HG02763 (cell line): ENCODE measurements at regions not wholly inside any gene's neighbourhood (a gene's known extent, or its start where the extent isn't known, plus 50 kb on each side); places are given as distances from the start of the nearest gene placed in this dataset.

ENCODE experiments used
- ATAC-seq: cut with Tn5 transposase; IDR thresholded peaks from one replicate; pipeline ENCODE4 v1.9.1; 2021; ENCODE audit warnings: mild to moderate bottlenecking, moderate library complexity; ENCODE audit not compliant: unreplicated experiment

DNA sequence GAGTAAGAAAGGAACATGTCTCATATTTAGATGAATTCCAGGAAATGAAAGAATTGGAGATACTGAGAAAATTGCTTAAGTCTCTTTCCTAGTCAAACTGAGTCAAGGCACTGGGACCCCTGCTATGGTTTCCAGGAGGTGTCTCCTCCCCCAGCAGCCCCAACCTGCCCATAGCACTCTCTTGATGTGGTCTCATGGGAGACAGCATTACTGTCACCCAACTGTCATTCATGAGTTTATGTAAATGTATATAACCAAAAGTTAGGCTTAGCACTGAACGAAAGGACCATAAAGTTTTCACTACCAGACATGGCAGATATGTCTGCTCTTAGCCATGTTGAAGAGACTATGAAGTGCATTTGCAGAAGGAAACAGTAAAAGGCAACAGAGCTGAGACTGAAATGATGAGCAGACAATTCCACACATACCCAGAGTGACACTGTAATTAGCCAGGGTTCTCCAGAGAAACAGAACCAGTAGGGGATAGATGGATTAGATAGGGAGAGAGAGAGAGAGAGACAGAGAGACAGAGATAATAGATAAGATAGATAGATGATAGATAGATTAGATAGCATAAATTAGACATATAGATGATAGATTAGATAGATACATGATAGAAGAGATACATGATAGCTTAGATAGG lies 328.1 kb downstream of the BRD1 start:
- no peak for ATAC-seq

DNA sequence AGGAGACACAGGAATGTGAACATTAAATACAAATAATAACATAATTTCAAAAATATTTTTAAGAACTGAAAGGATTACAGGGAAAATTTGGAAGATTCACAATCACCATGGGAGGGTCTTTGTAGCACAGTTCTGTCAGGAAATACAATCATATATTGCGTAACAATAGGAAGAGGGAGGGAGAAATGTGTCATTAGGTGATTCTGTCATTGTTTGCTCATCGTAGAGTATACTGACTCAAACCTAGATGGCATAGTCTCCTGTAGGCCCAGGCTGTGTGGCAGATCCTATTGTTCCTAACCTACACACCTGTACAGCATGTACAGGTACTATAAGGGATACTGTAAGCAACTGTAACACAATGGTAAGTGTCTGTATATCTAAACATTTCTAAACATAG lies 330.4 kb downstream of the BRD1 start:
- no peak for ATAC-seq

DNA sequence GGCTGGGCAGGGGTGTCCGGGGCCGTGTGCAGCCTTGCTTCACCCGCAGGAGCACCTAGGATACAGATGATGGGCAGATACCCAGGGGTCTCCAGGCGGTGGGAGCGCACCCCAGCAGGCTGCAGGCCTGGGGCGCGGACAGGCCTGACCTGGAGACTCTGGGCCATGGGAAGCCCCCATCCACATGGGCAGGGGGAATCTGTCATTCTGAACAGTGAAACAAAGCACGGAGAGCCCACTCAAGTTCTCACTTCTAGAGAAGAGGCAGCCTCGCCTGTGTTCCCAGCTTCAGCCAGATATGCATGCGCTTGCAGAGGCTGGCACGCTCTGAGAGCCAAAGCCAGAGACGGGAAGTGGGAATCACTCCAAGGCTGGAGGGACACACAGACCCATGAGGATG lies 333.1 kb downstream of the BRD1 start:
- no peak for ATAC-seq

DNA sequence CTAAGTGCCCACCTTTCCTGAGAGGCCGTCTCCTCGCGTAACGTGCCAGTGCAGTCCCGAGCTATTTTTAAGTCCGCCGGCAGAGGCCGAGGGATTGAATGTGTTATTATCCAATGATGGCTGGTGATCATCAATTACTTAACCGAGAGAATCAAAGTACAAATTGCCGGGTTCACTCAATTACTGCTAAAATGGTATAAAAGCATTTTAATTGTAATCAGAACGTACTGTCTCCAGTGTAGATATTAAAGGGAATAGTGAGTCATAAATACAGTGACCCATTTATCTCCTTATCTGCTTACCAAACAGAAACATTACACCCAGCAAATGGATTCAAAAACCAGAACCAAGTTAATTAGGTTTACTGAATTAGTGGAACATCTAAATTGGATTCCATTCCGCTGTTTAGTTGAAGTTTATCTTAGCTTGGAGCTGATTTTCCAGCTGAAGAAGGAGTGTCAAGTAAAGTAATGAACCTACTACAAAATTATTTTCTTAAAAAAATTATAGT lies 334.9 kb downstream of the BRD1 start:
- no peak for ATAC-seq

DNA sequence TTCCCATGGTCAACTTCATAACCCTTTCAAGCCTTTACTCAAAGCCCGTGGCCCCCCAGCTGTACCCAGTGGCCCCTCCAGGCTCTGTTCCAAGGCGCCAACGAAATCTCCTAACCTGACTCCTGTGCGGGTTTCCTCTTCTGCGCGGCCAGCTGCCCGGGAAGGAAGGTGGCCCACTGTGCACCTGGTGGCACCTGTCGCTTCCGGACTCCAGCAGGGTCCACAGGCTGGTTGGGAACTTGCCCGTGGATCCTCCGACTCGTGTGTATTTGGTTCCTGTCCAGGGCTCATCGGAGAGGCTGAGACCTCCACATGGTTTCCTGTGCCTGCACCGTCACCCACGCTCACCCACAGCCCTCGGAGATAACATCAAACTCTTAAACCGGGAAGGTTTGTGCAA lies 335.4 kb downstream of the BRD1 start:
- ATAC-seq: no peak

DNA sequence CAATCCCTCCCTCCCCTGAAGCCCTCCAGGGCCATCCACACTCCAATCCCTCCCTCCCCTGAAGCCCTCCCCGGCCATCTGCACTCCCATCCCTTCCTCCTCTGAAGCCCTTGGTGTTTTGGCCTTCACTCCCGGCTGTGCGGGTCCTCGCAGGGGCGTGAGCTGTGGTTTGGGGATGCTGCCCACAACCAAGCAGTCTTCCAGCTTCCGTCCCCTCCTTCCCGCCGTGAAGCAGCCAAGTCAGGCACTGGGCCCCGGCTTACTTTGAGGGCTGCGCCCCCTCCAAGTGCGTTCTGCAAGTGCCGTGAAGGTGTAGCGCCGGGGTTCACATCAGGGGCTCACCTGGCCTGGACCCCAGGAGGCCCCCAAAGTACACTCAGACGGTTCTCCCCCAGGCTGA lies 335.9 kb downstream of the BRD1 start:
- no peak for ATAC-seq

DNA sequence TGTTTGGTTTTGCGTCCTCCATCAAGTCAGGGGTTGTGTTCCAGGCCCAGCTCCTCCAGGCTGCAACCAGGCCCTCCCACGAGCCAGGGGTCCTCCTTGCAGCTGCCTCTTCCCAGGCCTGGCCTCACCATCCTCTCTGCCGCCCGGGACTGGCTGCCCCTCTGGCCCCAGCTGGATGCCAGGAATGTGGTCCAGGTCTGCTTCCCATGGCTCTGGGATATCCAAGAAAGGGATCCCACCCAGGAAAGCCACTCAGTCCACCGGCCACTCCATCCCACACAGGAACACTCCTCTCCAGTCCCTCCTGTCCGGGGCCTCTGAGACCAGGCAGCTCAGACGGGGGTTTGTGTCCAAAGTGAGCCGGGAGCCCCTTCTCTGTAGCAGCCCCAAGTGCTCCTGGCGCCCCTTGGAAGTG lies 336.4 kb downstream of the BRD1 start:
- no peak for ATAC-seq

DNA sequence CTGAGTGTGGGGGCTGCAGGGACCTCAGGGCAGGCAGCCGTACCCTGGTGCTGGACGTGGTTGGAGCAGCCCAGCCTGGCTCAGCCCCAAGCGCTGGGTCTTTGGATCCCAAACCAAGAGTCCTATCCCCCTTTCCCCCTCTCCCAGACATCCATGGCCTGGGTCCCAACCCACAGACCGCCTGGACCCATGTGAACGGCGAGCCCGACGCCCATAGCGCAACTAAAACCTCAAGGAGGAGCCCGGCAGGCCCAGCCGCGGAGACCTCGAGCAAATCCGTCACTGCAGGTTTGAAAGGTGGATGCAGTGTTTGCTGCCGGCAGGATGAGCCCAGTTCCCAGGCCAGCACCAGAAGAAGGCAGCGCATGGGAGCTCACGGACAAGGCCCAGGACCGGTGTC lies 337.0 kb downstream of the BRD1 start:
- no peak for ATAC-seq

DNA sequence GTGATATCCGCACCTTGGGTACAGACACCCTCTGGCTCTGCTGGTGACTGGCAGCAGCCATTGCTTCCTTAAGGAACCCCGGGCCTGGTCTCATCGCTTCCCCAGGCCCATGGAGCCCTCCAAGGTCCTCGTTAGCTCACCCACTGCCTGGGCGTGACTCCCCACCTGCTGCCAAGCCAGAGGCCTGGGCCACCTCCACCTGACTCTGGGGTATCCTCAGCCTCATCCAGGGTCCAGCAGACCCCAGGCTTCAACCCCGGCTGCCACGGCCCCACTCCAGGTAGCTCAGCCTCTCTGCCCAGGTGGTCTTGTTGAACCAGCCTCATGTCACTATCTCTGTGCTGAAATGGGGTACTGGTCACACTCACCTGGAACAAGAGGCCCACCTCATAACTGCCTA lies 337.9 kb downstream of the BRD1 start:
- ATAC-seq: no peak

DNA sequence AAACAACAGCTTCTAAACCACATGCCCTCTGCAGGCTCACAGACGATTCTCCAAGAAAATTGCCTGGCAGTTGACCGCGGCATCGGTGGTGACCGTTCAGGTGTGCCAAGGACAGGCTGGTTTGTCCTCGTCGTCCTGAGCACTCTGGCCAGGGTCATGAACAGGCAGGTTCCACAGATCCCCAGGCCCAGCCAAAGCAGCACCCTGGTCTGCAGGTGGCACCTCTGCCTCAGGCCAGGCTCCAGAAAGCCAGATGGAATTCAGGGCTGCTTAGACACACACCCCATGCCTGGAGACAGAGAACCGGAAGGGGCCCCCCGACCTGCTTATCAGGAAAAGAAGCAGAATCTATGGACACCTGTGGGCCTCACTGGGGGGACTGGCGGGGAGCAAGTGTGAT lies 338.7 kb downstream of the BRD1 start:
- no peak for ATAC-seq

DNA sequence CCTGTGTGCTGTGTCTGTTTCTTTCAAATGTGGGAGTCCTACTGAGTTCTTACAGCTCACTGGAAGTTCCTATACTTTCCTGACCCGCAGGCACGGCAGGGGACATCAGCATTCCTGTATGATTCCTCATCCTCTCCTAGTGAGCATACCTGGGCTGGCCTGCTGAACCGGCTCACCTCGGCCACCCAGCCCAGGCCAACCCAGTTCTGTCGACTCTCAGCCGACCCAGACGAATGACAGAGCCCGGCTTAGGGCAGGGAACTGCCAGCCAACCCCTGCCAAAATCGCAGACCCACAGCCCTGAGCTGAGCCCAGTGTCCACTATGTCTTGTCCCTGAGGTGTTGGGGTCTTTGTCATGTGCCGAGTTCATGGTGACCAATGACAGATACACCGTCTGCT lies 339.7 kb downstream of the BRD1 start:
- ATAC-seq: no peak

DNA sequence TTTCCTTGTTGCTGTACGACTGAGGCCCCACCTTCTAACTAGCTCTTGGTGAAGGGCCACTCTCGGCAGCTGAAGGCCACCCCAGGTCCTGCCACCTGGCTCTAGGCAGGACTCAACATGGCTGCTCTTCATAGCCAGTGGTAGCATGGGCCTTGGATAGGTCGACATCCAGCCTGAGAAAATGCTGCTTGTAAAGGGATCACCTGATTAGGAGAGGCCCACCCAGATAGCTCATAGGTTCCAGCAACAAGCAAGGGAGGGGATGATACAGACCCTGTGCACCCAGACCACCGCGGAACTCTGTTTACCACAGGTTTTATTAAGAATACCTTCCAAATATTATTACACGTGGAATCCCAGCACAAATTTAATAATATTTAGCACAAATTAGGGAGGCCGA lies 341.4 kb downstream of the BRD1 start:
- ATAC-seq: no peak

DNA sequence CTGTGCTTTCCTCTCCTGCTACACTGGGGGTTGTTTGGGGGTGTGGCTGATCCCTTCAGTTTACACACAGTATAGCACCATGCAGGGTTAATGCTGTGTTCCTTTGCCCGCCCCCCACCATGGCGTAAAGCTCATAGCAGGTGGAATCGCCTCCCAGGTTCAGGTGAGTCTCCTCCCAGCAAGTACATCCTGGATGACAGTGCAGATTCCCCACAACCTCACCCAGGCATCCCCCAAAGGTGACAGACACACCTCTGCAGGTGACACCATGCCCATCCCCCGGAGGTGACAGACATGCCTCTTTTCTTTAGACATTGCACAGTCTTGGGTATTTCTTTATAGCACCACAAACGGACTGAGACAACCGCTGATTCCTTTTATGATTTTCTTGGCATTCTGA lies 343.7 kb downstream of the BRD1 start:
- no peak for ATAC-seq

DNA sequence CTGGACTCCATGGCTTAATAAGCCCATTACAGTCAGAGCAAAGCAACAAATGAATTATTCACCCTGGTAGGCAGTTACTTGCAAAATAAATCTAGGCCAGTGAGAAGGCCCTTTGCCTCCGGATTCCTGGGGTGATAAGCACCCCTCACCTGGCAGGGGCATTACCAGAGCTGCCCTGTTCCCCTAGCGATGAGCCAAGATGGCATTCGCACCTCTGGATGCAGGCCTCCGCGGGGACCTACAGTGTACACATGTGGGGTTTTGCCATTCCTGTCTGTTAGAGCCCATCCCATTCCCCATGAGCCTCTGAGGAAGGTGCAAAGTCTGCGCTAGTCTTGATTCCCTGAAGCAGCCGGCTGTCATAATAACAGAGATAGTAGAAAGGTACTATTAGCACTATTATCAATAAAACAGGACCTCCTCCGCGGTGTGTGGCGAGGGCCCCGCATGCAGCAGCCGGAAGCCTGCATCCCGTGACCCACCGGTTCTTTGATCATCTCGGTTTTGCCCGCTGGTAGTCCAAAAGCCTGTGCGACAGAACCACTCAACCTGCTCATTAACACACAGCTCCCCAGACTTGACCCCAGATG lies 344.3 kb downstream of the BRD1 start:
- no peak for ATAC-seq

DNA sequence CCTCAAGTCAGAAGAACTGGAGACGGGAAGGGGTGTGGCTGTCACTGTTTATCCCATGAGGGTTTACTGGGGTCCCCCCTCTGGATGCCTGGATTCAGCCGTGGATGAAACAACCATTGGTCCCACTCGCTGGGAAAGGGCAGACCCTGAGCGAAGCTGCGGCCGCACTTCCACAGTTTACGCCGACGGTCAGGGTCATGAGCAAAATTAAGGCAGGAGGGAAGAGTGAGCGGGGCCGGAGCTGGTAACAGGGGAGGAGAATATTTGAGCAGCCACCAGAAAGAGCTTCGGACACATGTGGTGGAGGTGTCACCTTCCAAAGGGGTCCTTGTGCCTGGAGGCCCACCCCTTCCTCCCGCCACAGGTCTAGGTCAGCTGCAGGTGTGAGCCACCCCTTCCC lies 344.9 kb downstream of the BRD1 start:
- no peak for ATAC-seq

DNA sequence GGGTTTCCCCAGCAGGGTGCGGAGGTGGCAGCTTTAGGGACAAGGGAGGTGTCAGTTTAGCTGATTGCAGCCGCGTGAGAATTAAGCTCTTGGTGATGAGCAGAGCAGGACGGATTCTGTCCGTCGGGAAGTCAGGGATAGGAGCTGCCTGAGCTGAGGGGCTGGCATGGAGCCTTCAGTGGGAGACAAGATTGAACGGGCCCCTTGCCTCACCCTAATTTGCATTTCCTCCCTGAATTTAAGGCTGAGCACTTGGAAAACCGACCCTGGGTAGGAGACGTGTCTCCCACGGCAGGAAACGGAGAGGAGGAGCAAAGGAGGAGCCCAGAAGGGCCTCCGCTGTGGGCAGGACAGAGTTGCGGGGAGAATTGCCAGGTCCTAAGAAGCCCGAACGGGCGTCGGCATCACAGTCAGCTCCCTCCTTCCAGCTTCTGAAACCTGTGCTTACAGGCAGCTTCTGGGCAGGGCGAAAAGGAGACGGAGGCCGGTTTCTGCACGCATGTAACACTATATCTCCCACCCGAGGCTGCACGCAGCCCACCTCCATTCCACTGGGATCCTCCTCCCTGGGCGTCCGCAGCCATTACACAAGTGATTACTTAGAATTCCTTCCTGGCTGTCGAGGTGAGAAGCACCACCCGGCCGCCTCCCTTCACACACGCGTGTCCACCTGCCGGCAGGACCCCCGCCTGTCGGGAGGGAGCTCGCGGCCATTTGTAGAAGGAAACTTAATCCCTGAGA lies 345.8 kb downstream of the BRD1 start:
- ATAC-seq: no peak

DNA sequence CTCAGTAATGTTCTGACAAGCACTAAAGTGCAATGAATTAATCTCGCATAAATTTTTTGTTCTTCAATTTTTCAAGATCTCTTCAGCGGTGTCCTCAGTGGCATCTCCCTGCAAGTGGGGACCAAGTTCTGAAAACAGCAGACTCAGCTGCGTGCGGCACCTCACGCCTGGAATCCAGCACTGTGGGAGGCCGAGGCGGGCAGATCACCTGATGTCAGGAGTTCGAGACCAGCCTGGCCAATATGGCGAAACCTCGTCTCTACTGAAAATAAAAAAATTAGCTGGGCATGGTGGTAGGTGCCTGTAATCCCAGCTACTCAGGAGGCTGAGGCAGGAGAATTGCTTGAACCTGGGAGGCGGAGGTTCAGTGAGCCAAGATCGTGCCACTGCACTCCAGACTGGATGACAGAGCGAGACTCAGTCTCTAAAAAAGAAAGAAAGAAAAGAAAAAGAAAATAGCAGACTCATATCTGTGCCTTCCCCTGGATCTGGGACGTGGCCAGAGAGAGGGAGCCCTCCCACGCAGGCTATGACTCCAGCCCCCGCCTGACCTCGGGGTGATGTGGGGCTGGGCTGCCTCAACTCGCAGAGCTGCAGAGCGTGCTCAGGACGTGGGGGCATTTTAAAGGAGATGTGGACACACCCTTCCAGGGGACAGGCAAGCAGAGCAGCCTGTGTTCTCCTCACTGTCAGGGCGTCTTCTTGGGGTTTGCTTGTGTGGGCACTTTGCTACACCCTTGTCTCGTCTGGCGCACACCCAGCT lies 346.6 kb downstream of the BRD1 start:
- ATAC-seq: no peak

DNA sequence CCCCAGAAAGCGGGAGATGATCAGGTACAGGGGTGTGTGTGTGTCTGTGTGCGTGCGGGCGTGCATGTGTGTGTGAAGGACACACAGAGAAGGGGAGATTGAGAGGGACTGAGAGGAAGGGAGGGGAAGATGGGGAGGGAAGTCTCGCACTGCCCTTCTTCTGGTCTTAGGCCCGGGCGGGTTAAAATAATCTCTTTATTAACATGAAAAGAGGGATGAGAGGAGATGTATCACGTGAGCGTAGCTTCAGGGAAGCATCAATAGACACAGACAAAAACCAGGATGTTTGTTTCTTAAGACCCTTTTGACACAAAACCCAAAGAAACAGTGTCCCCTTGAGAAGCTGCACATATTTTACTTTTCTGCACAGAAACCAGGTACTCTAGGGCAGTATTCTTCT lies 347.3 kb downstream of the BRD1 start:
- no peak for ATAC-seq

DNA sequence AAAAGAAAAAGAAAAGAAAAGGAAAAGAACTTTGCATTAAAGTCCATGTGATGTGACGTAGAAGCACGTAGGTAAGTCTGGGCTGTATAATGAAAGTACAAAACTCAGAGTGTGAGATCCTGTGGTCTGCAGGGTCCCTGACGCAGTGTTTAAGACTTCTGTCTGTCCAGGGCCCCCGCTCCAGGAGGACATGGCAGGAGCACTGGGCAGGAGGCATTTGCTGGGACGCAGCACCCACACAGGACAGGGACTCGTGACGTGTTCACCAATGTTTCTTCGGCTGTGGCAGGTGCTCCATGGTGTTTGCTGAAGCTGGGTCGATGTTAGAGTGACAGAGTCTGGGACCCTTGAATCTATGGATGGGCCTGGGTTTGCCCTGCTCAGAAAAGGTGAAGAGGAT lies 348.1 kb downstream of the BRD1 start:
- no peak for ATAC-seq

DNA sequence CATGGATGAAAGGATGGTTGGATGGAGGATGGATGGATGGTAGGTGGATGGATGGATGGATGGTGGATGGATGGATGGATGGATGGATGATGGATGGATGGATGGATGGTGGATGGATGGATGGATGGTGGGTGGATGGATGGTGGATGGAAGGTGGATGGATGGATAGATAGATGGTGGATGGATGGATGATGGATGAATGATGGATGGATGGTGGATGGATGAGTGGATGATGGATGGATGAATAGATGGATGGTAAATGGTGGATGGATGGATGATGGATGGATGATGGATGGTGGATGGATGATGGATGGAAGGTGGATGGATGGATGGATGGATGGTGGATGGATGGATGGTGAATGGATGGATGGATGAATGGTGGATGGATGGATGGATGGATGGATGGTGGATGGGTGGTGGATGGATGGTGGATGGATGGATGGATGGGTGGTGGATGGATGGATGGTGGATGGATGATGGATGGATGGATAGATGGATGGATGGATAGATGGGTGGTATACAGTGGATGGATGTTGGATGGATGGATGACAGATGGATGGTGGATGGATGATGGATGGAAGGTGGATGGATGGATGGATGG lies 350.8 kb downstream of the BRD1 start:
- ATAC-seq: no peak

DNA sequence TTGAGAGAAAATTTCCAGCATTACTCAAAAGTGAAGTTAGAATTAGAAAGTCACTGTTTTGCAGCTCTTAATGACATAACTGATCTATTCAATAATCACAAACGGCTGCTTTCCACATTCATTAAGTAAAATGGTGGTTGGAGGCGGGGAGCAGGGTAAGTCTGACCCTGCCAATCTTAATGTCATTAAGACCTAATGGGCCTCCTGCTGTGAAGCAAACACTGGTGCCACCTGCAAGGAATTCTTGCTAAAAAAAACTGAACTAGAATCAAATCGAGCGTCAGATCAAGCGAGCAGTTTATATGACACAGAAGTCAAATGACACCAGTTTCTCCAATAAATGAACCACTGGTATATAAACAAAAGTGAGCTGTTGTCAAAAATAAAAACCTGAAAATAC lies 351.5 kb downstream of the BRD1 start:
- no peak for ATAC-seq
